ENCODE measurements at regions not wholly inside any gene's neighbourhood (a gene's known extent, or its start where the extent isn't known, plus 50 kb on each side); places are given as distances from the start of the nearest gene placed in this dataset.

DNA sequence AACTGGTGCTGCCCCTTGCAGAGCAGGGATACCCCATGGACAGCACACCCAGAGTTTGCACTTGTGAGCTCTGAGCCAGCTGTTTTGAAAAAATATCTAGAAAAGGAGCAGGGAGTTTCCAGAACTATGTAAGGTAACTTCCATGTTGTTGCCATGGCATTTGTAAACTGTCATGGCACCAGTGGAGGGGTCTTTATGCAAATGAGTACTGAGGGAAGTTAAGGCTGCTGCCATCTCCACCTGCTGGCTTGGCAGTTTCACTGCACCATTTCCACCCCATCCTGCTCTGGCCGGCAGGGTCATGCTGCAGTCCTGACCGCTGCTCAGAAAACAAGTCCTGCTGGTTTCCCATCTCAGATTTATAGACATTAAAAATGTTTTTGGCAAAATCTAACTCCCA lies 52.3 kb upstream of the SNTG2 start:
- no peak for DNase-seq (ENCODE audit: low spot score)

DNA sequence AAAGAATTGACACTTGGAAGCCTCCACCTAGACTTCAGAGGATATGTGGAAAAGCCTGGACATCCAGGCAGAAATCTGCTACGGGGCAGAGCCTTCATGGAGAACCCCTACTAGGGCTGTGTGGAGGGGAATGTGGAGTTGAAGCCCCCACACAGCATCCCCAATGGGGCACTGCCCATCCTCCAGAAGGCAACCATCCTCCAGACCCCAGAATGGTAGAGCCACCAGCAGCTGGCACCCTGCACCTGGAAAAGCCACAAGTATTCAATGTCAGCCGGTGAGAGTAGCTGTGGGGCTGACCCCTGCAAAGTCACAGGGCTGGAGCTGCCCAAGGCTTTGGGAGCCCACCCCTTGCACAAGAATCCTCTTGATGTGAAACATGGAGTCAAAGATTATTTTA lies 53.6 kb upstream of the SNTG2 start:
- DNase-seq (ENCODE audit: low spot score), result no peak

DNA sequence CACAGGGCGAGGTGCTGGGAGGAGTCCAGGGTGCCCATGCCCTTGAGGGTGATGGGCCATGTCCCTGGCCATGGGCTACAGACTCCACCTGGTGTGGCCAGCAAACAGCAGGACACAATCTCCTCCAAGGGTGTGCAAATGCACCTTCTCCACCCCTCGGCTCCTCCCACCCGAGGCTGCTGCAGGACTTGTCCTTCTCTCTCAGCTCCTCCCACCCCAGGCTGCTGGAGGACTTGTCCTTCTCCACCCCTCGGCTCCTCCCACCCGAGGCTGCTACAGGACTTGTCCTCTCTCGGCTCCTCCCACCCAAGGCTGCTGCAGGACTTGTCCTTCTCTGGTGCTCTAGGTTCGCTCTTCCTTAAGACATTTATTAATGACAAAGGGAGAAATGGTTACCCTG lies 57.3 kb upstream of the SNTG2 start:
- peak; percentile 35 for DNase-seq (ENCODE audit: low spot score)

- no peak for DNase-seq (ENCODE audit: low spot score)
Measured at GRCh38 chr2:892892-893291, 57.8 kb upstream of the SNTG2 start.

DNA sequence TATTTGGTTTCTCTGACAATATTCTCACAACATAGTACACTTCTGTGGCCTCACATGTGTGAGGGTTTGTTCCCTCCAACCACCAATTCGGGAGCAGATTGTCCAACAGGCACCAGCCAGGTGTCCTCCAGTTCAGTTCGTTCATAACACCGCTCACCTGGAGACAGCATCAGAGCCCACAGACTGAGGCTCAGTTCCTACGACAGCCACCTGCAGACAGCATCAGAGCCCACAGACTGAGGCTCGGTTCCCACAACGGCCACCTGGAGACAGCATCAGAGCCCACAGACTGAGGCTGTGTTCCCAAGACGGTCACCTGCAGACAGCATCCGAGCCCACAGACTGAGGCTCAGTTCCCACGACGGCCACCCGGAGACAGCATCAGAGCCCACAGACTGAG lies 58.2 kb upstream of the SNTG2 start:
- no peak for DNase-seq (ENCODE audit: low spot score)

GRCh38 chr2:891734-892133 lies 58.9 kb upstream of the SNTG2 start:
- DNase-seq (ENCODE audit: low spot score), result no peak

DNA sequence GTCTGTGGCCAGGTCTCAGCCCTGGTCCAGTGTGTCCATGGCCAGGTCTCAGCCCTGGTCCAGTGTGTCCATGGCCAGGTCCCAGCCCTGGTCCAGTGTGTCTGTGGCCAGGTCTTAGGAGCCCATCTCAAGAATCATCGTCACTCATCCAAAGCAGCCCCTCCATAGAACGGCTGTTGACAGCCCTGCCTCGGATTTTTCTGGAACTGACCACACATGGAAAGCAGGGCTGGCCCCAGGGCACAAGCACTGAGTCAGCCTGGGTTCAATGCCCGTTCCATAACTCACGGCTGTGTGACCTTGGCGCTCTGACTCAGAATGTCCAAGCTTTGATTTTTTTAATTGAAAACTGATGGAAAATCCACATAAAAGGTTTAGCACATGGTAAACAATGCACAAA lies 59.9 kb upstream of the SNTG2 start:
- no peak for DNase-seq (ENCODE audit: low spot score)

DNA sequence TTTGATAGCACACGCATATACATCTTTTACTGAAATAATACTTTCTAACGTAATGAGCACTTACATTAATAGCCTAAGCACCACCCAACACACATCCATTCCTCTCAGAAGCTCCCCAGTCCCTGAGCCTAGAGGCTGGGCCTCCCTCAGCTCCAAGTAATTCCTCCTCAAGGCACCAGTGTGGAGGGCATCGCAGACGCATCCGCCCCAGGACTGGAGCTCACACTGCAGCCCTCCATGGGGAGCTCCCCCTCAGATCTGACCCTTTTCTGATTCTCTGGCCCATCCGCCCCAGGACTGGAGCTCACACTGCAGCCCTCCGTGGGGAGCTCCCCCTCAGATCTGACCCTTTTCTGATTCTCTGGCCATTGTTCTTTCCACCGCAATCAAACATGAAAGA lies 60.4 kb upstream of the SNTG2 start:
- DNase-seq (ENCODE audit: low spot score), result no peak

DNA sequence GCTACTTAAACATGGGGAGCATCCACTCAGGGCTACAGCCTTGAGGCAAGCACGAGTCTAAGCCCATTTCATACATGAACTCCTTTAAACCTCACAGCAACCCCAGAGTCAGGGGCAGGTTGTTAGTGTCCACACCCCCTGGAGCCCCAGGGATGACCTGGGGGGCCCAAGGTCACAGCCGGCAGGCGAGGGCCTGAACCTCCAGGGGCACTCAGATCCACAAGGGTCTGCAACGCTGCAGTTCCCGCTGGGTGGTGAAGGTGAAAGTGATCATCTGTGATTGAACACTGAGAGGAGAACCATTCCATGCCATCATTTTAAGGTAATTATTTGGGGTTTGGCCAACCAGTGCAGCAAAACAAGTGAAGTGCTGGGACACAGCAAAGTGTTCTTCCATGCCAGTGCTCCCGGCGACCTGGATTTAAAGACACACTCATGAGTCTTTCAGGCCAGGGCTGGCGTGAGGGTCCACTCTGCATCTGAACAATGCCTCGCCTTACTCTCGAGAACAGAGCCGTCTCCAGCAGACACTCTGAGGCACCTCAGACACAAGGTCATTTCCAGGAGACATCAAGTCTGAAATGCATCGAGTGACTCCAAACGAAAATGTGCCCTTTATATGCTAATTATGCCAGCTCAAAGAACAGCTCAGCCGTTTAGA lies 61.6 kb upstream of the SNTG2 start:
- no peak for DNase-seq (ENCODE audit: low spot score)

DNA sequence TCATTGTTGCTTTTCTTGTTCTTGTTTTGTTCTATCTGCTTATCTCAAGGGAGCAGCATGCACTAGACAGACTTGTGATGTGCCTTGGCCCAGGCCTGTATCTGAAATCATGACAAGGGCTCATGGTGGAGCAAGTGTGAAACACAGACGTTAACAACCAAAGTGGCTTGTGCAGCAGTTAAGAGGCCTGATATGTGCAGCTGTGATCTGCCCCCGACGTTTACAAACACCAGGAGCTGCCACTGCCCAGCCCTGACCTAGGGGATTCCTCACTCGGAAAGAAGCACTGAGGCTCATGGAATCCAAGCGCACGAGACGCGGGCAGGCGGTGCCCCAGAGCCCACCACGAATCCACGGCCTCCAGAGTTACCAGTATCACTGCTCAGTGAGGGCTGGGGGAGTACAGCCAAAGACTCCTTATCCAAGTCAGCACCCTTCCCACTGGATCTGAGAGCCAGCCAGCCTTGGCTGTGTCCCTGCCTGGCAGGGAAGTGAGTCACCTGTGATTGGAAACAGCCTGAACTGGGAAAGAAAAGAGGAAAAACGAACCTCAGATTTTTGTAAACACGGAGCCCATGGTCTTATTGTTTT lies 62.3 kb upstream of the SNTG2 start:
- no peak for DNase-seq (ENCODE audit: low spot score)

GRCh38 chr2:887639-888038 lies 63.0 kb upstream of the SNTG2 start:
- no peak for DNase-seq (ENCODE audit: low spot score)

DNA sequence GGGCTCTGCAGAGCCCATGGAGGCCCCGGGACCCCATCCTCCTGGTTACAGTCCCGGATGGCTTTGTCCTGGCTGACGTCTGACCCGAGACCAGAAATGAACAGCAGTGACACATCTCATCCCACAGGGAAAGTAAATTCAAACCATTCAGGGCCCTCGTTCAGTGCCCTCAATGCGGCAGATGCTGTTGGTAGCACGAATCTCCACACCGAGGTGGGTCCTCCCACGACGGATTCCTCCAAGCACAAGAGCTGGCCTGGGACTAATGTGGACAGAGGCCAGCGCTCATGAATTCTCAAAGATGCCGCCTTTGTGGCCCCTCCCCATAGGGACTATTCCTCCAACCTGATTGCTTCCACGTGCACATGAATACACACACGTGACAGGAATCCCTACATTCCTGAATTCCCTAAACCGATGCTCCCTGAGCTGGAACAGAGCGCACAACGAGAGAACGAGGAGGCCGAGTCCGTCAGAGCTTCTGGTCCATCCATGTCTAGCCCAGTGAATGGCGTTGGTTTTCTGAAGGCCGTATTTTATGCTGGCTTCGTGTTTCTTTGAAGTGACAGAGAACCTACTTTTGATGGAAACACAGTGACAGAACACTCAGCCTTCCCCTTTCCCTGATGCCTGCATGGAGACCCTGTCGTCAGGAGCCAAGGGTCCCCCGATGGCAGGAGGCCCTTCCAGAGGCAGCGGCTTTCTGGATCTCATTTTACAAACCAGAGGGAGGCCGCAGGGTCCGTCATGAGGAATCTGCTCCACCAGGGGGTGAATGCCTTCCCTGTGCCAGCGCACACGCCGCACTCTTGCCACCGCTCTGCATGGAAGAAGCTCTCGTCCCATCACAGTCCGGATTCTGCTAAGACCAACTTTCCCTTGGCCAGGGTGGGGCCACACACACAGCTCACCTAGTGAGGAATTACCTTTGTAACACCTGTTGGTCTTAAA lies 64.3 kb upstream of the SNTG2 start:
- no peak for DNase-seq (ENCODE audit: low spot score)

- DNase-seq (ENCODE audit: low spot score), result no peak
Measured at GRCh38 chr2:885230-886071, 65.2 kb upstream of the SNTG2 start.

- DNase-seq (ENCODE audit: low spot score), result no peak
Measured at GRCh38 chr2:883803-884748, 66.6 kb upstream of the SNTG2 start.

- DNase-seq (ENCODE audit: low spot score), result no peak
Measured at GRCh38 chr2:883260-883802, 67.3 kb upstream of the SNTG2 start.

DNA sequence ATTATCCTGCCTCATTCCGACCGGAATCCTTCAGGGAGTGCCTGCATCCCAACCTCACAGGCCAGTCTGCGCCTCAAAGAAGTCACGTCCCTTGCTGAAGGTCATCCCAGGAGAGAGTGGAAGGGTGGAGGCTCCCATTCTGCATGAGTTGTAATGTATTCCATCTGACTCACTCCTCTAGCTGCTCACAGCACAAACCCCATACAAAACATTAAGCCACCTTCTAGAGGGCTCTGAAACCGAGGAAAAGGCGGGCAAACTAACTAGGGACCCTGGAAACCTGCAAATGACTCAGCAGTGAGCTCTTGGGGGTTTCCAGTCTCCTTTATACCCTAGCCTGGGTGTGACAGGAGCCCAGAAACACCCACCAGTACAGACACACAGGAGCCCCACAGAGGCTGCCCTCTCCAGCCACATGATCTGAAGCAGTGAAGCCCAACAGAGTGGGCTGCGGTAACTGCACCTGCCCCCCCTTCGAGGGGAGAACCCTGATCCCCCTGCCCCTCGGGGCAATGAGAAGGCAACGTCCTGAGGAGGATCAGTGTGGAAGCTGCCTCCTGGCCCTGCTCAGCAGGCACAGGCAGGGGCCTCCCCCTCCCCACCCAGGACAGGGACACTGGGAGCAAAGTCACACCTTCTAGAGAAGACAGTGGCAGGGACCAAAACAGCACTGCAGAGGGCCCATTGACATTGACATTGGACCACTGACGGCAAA lies 69.3 kb upstream of the SNTG2 start:
- DNase-seq (ENCODE audit: low spot score), result no peak

GRCh38 chr2:880201-880970 lies 70.3 kb upstream of the SNTG2 start:
- DNase-seq (ENCODE audit: low spot score), result no peak

- no peak for DNase-seq (ENCODE audit: low spot score)
Measured at GRCh38 chr2:879540-879939, 71.1 kb upstream of the SNTG2 start.

Measured in SK-N-DZ (cell line).